ENCODE measurements at regions not wholly inside any gene's neighbourhood (a gene's known extent, or its start where the extent isn't known, plus 50 kb on each side); places are given as distances from the start of the nearest gene placed in this dataset.
"Not testable (repeated sequence)": the region's sequence is repeated elsewhere in the genome, so short reads cannot be mapped to it uniquely, and the experiment has no call there.

DNA sequence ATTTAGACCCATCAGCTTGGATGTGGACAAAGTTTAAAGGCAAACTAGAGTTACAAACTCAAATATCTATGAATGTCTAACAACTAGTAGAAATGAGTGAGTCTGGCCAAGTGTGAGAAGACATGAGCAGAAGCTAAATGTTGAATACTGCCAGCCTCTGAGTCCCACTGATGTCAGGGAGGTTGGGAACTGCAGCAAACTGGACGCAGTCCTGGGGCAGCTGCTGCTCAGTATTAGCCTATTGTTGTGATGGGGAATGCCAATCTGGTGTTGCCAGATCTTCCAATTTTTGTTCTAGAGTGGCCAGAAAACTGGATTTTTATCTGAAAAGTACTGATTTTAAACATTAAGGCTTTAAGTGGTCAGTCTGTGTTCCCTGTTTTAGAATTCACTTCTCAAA, 770.4 kb upstream of the STXBP6 start:
- Mint-ChIP-seq H3K4me1 (no peaks in the 10 kb centered on the region), H3K36me3 (ENCODE audit: low read depth) (no peaks in the 10 kb centered on the region), H3K9me3 (no peaks in the 10 kb centered on the region), H3K27ac (no peak overlapping the region), H3K27me3 (no peaks in the 10 kb centered on the region), H3K4me3 (no peak overlapping the region)
- ChIA-PET POLR2A (no interaction called here), CTCF (no interaction called here)
- no peak for DNase-seq

- H3K27ac Mint-ChIP-seq; H3K4me3 Mint-ChIP-seq; H3K27me3 Mint-ChIP-seq; CTCF ChIA-PET; H3K4me1 Mint-ChIP-seq; H3K9me3 Mint-ChIP-seq; DNase-seq; POLR2A ChIA-PET; H3K36me3 Mint-ChIP-seq (ENCODE audit: low read depth): not testable (repeated sequence)
Measured at GRCh38 chr14:25814622-25815021, 764.7 kb upstream of the STXBP6 start.

DNA sequence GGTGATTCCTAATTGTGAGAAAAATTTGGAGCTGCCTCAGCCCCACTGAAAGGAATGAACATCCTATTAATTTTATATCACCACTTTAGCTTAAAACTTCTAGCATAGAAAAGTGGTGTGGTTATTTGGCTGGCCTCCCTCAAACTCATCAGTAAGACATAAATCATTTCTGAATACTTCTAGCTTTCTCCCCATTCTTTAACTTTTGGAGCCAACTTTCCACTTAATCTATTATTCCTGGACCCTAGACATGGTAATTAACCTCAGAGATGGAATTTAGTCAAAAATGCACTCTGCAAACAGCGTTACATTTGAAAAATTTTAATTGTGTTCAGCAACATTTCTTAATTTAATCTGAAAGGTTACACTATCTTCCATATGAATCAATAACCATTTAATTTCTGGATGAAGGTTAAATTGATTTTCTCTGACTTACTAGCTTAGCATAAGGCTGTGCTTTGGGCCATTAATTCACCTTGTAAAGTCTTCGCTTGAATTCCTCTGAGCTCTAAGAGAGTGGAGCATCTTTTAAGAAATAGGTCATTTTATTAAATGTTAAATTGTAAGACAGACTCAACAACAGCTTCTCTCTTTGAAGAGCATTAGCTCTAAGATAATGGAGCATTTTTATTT, 753.6 kb upstream of the STXBP6 start:
- Mint-ChIP-seq H3K27me3 (no peaks in the 10 kb centered on the region), H3K27ac (no peak overlapping the region), H3K4me3 (no peak overlapping the region), H3K9me3 (no peaks in the 10 kb centered on the region), H3K36me3 (ENCODE audit: low read depth) (no peaks in the 10 kb centered on the region), H3K4me1 (no peaks in the 10 kb centered on the region)
- ChIA-PET POLR2A (no interaction called here), CTCF (no interaction called here)
- no peak for DNase-seq

- ChIA-PET CTCF (no interaction called here), POLR2A (no interaction called here)
- H3K4me3 Mint-ChIP-seq: no peak overlapping the region
- H3K9me3 Mint-ChIP-seq: no peaks in the 10 kb centered on the region
- no peaks in the 10 kb centered on the region for H3K4me1 Mint-ChIP-seq
- no peaks in the 10 kb centered on the region for H3K36me3 Mint-ChIP-seq (ENCODE audit: low read depth)
- H3K27me3 Mint-ChIP-seq: no peaks in the 10 kb centered on the region
- H3K27ac Mint-ChIP-seq: no peak overlapping the region
- DNase-seq: no peak
Measured at GRCh38 chr14:25800841-25801240, 750.9 kb upstream of the STXBP6 start.

GRCh38 chr14:25788252-25788651, 738.3 kb upstream of the STXBP6 start:
- ChIA-PET CTCF (no interaction called here), POLR2A (no interaction called here)
- Mint-ChIP-seq H3K27me3 (no peaks in the 10 kb centered on the region), H3K4me3 (no peak overlapping the region), H3K36me3 (ENCODE audit: low read depth) (no peaks in the 10 kb centered on the region), H3K4me1 (no peaks in the 10 kb centered on the region), H3K27ac (no peak overlapping the region), H3K9me3 (peaks cover 14% of the 10 kb centered on the region)
- no peak for DNase-seq

DNA sequence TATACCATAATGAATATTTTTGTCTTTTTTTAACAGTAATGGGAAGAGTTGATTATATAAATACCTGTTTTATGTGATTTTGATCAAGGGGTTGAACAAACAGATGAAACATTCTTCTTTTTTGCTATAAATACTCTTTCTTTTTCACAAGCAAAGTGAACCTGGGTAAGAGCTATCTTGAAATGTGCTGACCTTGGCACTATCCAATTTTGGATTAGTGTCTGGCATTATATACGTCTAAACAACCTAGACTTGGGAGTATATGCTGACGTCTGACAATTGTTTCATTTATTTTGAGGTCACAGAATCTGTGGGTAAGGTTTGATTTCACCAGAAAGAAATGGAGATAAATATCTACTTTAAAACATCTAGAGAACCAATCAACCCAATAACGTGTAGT, 716.0 kb upstream of the STXBP6 start:
- Mint-ChIP-seq H3K36me3 (ENCODE audit: low read depth) (no peaks in the 10 kb centered on the region), H3K4me3 (no peak overlapping the region), H3K4me1 (no peaks in the 10 kb centered on the region), H3K27me3 (no peaks in the 10 kb centered on the region), H3K9me3 (peaks cover 5% of the 10 kb centered on the region), H3K27ac (no peak overlapping the region)
- DNase-seq: no peak
- ChIA-PET POLR2A (no interaction called here), CTCF (no interaction called here)

DNA sequence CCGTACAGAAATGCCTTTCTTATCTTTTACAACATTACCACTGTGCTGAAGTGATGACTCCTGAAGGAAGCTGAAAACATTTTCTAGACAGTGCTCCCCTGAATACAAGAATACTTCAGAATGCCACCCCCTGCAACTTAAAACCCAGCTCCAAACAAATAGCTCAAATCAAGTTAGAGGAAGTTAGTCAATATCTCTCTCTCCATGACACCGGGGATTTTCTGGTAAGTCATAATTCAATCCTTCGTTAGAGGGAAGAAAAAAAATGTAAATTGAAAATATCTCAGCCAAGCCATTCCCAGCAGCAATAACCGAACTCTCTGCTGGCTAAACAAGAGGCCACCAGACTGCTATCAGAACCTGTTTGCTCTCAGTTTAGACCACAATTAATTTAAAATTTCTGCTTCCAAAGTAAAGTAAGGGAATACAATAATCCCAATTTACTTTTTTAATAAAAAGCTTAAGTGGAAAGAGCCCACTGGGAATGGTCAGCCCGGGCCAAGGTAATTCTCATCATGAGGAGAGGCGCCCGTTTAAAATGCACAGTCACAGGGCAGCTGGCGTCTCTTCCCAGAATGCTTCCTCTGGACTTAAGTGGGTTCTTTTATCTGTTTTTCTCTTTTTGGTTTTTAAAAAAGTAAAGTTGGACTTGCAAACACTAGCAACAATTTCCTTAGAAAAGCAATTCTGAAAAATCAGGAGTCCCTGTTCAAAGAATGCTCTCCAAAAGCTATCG, 710.1 kb upstream of the STXBP6 start:
- POLR2A ChIA-PET: no interaction called here
- Mint-ChIP-seq H3K27me3 (no peaks in the 10 kb centered on the region), H3K4me1 (no peaks in the 10 kb centered on the region), H3K27ac (no peak overlapping the region), H3K9me3 (peaks cover 2% of the 10 kb centered on the region), H3K36me3 (ENCODE audit: low read depth) (no peaks in the 10 kb centered on the region), H3K4me3 (no peak overlapping the region)
- no peak for DNase-seq
- CTCF ChIA-PET: no interaction called here

GRCh38 chr14:25759256-25759655, 709.3 kb upstream of the STXBP6 start:
- H3K36me3 Mint-ChIP-seq (ENCODE audit: low read depth): no peaks in the 10 kb centered on the region
- POLR2A ChIA-PET: no interaction called here
- H3K27me3 Mint-ChIP-seq: no peaks in the 10 kb centered on the region
- no peak overlapping the region for H3K27ac Mint-ChIP-seq
- CTCF ChIA-PET: no interaction called here
- no peak overlapping the region for H3K4me3 Mint-ChIP-seq
- peaks cover under 1% of the 10 kb centered on the region for H3K9me3 Mint-ChIP-seq
- no peak for DNase-seq
- H3K4me1 Mint-ChIP-seq: no peaks in the 10 kb centered on the region

DNA sequence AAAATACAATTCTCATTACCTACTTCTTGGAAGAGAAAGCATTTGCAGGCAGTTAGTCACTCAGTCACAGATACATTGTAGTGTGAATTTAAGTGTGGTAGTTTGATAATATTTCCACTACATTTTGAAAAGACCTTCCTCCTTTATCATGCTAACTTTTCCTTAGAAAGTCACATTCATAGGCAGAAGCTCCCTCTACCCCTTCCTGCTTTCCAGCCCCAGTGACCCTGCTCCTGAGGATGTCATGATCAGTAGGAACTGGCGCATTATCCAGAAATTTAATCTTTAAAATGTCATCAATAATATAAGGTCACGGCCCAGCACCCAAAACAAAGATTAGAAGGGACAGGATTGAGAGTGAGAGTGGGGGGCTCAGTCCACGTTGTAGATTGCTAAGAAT, 707.4 kb upstream of the STXBP6 start:
- Mint-ChIP-seq H3K9me3 (no peaks in the 10 kb centered on the region), H3K36me3 (ENCODE audit: low read depth) (no peaks in the 10 kb centered on the region), H3K27me3 (no peaks in the 10 kb centered on the region), H3K4me1 (no peaks in the 10 kb centered on the region), H3K27ac (no peak overlapping the region), H3K4me3 (no peak overlapping the region)
- DNase-seq: no peak
- CTCF ChIA-PET: no interaction called here
- POLR2A ChIA-PET: no interaction called here

DNA sequence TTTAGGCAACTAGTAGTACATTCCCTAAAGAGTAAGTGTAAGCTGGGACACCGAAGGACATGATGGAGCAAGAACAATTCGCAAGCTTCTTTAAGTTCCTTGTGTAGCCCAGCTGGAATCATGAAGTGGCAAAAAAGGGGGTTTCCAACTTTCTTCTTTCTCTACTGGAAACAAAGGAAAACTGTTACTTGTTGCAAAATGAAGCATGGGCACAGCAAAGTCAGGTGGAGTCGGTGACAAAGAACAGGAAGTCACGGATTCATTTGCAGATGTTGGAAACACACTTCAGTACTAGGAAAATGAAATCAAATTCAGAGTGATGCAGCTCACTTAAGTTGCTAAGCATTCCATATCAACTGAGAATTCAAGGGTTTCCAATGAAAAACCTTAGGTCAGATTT, 706.9 kb upstream of the STXBP6 start:
- Mint-ChIP-seq H3K9me3 (no peaks in the 10 kb centered on the region), H3K36me3 (ENCODE audit: low read depth) (no peaks in the 10 kb centered on the region), H3K4me1 (no peaks in the 10 kb centered on the region), H3K4me3 (no peak overlapping the region), H3K27ac (no peak overlapping the region), H3K27me3 (no peaks in the 10 kb centered on the region)
- CTCF ChIA-PET: no interaction called here
- POLR2A ChIA-PET: no interaction called here
- no peak for DNase-seq

DNA sequence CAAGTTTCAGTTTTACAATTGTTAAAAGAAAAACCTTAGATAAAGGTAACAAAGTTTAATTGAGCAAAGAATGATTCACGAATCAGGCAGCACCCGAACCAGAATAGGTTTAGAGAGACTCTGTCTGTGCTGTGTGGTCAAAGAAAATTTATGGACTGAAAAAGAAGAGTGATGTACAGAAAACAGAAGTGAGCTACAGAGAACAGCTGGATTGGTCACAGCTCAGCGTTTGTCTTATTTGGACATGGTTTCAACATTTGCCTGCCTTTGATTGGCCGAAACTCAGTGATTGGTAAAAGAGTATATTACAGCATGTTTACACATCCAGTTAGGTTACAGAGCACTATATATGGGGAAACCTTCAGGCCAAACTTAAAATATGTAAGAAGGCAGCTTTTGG, 703.2 kb upstream of the STXBP6 start:
- H3K27ac Mint-ChIP-seq: no peak overlapping the region
- H3K36me3 Mint-ChIP-seq (ENCODE audit: low read depth): no peaks in the 10 kb centered on the region
- CTCF ChIA-PET: no interaction called here
- no peaks in the 10 kb centered on the region for H3K27me3 Mint-ChIP-seq
- POLR2A ChIA-PET: no interaction called here
- H3K4me3 Mint-ChIP-seq: no peak overlapping the region
- no peak for DNase-seq
- no peaks in the 10 kb centered on the region for H3K4me1 Mint-ChIP-seq
- H3K9me3 Mint-ChIP-seq: no peaks in the 10 kb centered on the region

DNA sequence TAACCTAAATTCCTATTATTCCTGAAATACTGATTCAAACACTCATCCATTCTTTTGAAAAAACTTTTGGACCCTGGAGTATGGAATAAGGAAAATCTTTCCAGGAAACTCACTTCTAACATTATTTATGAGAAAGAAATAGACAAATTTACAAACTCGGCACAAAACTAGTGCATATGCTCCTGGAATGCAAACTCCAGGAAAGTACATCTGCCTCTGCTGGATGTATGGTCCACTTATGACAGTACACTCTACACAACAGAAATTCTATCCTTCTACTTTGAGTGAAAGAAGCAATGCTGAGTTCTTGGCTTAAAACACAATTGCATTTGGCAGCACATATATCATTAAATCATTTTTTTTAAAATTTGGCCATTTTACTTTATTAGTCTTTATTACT, 700.5 kb upstream of the STXBP6 start:
- Mint-ChIP-seq H3K4me1 (no peaks in the 10 kb centered on the region), H3K27ac (no peak overlapping the region), H3K9me3 (peaks cover 2% of the 10 kb centered on the region), H3K36me3 (ENCODE audit: low read depth) (no peaks in the 10 kb centered on the region), H3K27me3 (no peaks in the 10 kb centered on the region), H3K4me3 (no peak overlapping the region)
- ChIA-PET CTCF (no interaction called here), POLR2A (no interaction called here)
- DNase-seq: no peak
